H9 (cell line): ENCODE measurements at regions not wholly inside any gene's neighbourhood (a gene's known extent, or its start where the extent isn't known, plus 50 kb on each side); places are given as distances from the start of the nearest gene placed in this dataset.

ENCODE experiments used
- DNase-seq: peaks from one replicate; pipeline ENCODE4 v3.0.0-alpha.2; 2017
- H2AFZ ChIP-seq: one replicate; pipeline ENCODE4 v1.6.1; 2013; ENCODE audit warnings: mild to moderate bottlenecking, low read length, control low read depth, moderate library complexity
- H2AK5ac ChIP-seq: 2 replicates; pipeline ENCODE4 v1.6.1; 2013; ENCODE audit warnings: low read length, control low read depth, mixed read lengths; ENCODE audit not compliant: insufficient read length
- H2BK120ac ChIP-seq: one replicate; pipeline ENCODE4 v1.6.1; 2013; ENCODE audit warnings: low read depth, mild to moderate bottlenecking, low read length, control low read depth, inconsistent platforms; ENCODE audit not compliant: poor library complexity, severe bottlenecking
- H2BK12ac ChIP-seq: 2 replicates; pipeline ENCODE4 v1.6.1; 2013; ENCODE audit warnings: low read length, control low read depth, mixed read lengths, low read depth; ENCODE audit not compliant: insufficient read length
- H2BK15ac ChIP-seq: 2 replicates; pipeline ENCODE4 v1.6.1; 2013; ENCODE audit warnings: low read depth, low read length, control low read depth
- H2BK20ac ChIP-seq: one replicate; pipeline ENCODE4 v1.6.1; 2013; ENCODE audit warnings: low read depth, mild to moderate bottlenecking, low read length, control low read depth, inconsistent platforms; ENCODE audit not compliant: poor library complexity, severe bottlenecking
- H2BK5ac ChIP-seq: 2 replicates; pipeline ENCODE4 v1.6.1; 2013; ENCODE audit warnings: low read length, control low read depth, mixed read lengths; ENCODE audit not compliant: insufficient read length
- H3K14ac ChIP-seq: 2 replicates; pipeline ENCODE4 v1.6.1; 2013; ENCODE audit warnings: low read length, control low read depth; ENCODE audit not compliant: insufficient read depth
- H3K18ac ChIP-seq: 2 replicates; pipeline ENCODE4 v1.6.1; 2013; ENCODE audit warnings: low read depth, mild to moderate bottlenecking, mixed read lengths, low read length, control low read depth; ENCODE audit not compliant: insufficient read length
- H3K23ac ChIP-seq: 2 replicates; pipeline ENCODE4 v1.6.1; 2013; ENCODE audit warnings: low read length, control low read depth, mixed read lengths, low read depth; ENCODE audit not compliant: insufficient read length
- H3K23me2 ChIP-seq: 2 replicates; pipeline ENCODE4 v1.6.1; 2013; ENCODE audit warnings: low read depth, mild to moderate bottlenecking, mixed read lengths, low read length, control low read depth; ENCODE audit not compliant: insufficient read length, poor library complexity, severe bottlenecking
- H3K27ac ChIP-seq: 2 replicates; pipeline ENCODE4 v1.5.1; 2013; ENCODE audit warnings: low read length, control low read depth, mixed read lengths, low read depth; ENCODE audit not compliant: insufficient read length
- H3K27me3 ChIP-seq: 2 replicates; pipeline ENCODE4 v1.6.1; 2013; ENCODE audit warnings: low read length, control low read depth, inconsistent platforms; ENCODE audit not compliant: insufficient read depth
- H3K4ac ChIP-seq: 2 replicates; pipeline ENCODE4 v1.6.1; 2013; ENCODE audit warnings: low read depth, mild to moderate bottlenecking, control low read depth, inconsistent platforms, low read length, moderate library complexity
- H3K4me1 ChIP-seq: 2 replicates; pipeline ENCODE4 v1.6.1; 2013; ENCODE audit warnings: low read length, control low read depth, inconsistent platforms; ENCODE audit not compliant: insufficient read depth
- H3K4me2 ChIP-seq: 2 replicates; pipeline ENCODE4 v1.6.1; 2013; ENCODE audit warnings: low read length, control low read depth, mixed read lengths; ENCODE audit not compliant: insufficient read length, insufficient read depth
- H3K56ac ChIP-seq: 2 replicates; pipeline ENCODE4 v1.6.1; 2013; ENCODE audit warnings: low read depth, mild to moderate bottlenecking, mixed read lengths, low read length, control low read depth; ENCODE audit not compliant: insufficient read length
- H3K79me1 ChIP-seq: 2 replicates; pipeline ENCODE4 v1.6.1; 2013; ENCODE audit warnings: low read depth, mild to moderate bottlenecking, moderate library complexity, low read length, control low read depth, inconsistent platforms; ENCODE audit not compliant: insufficient read depth, poor library complexity, severe bottlenecking
- H3K79me2 ChIP-seq: 2 replicates; pipeline ENCODE4 v1.6.1; 2013; ENCODE audit warnings: low read length, control low read depth, inconsistent platforms; ENCODE audit not compliant: insufficient read depth
- H3K9ac ChIP-seq: 2 replicates; pipeline ENCODE4 v1.6.1; 2013; ENCODE audit warnings: low read length, control low read depth, mixed read lengths; ENCODE audit not compliant: insufficient read length; ENCODE audit errors: extremely low read depth
- H3K9me3 ChIP-seq: one replicate; pipeline ENCODE4 v1.6.1; 2013; ENCODE audit warnings: low read depth, low read length, inconsistent platforms; ENCODE audit not compliant: control insufficient read depth
- H3T11ph ChIP-seq: one replicate; pipeline ENCODE4 v1.6.1; 2013; ENCODE audit warnings: mild to moderate bottlenecking, low read length, control low read depth, inconsistent platforms
- H4K20me1 ChIP-seq: one replicate; pipeline ENCODE4 v1.6.1; 2013; ENCODE audit not compliant: control insufficient read depth, insufficient read length, insufficient read depth
- H4K5ac ChIP-seq: 2 replicates; pipeline ENCODE4 v1.6.1; 2013; ENCODE audit warnings: low read depth, mild to moderate bottlenecking, mixed read lengths, low read length, control low read depth; ENCODE audit not compliant: insufficient read length
- H4K8ac ChIP-seq: replicated peaks from 2 replicates; pipeline ENCODE4 v1.6.1; 2013; ENCODE audit warnings: low read length, control low read depth, mixed read lengths, low read depth; ENCODE audit not compliant: insufficient read length
- H4K91ac ChIP-seq: 2 replicates; pipeline ENCODE4 v1.6.1; 2013; ENCODE audit warnings: low read depth, mild to moderate bottlenecking, moderate library complexity, mixed read lengths, low read length, control low read depth; ENCODE audit not compliant: insufficient read length
- H3K27ac Mint-ChIP-seq, 3 experiments: 2 replicates in 2 of 3; 3 replicates in 1 of 3; pipeline ENCODE4 v1.8.0; 2020 to 2021; ENCODE audit warnings: mixed read lengths in 3 of 3, mild to moderate bottlenecking in 1 of 3, moderate library complexity in 1 of 3
- H3K27me3 Mint-ChIP-seq: 2 replicates; pipeline ENCODE4 v1.8.0; 2021; ENCODE audit warnings: low read depth, mild to moderate bottlenecking, moderate library complexity, mixed read lengths
- H3K36me3 Mint-ChIP-seq, 3 experiments: 2 replicates in 2 of 3; 3 replicates in 1 of 3; pipeline ENCODE4 v1.8.0; 2020 to 2021; ENCODE audit warnings: low read depth in 3 of 3, mixed read lengths in 3 of 3; ENCODE audit not compliant: insufficient read depth in 1 of 3
- H3K4me1 Mint-ChIP-seq, 2 experiments: 2 replicates each; pipeline ENCODE4 v1.8.0; 2020; ENCODE audit warnings: mixed read lengths in 2 of 2
- H3K4me3 Mint-ChIP-seq, 2 experiments: 2 replicates in 1 of 2; 3 replicates in 1 of 2; pipeline ENCODE4 v1.8.0; 2020 to 2021; ENCODE audit warnings: mild to moderate bottlenecking in 2 of 2, mixed read lengths in 2 of 2, moderate library complexity in 1 of 2
- H3K9me3 Mint-ChIP-seq, 2 experiments: 2 replicates in 1 of 2; 3 replicates in 1 of 2; pipeline ENCODE4 v1.8.0; 2020; ENCODE audit warnings: mild to moderate bottlenecking in 2 of 2, mixed read lengths in 2 of 2, moderate library complexity in 1 of 2
- WGBS: extraction: QIAGEN DNeasy Blood & Tissue Kit; methylation state at CpG from one replicate; pipeline ENCODE4 v1.1.7; 2013; ENCODE audit warnings: missing lambda C conversion rate, low lambda C conversion rate, mixed read lengths; ENCODE audit not compliant: insufficient read length; ENCODE audit errors: extremely low coverage; 5-methylcytosine and 5-hydroxymethylcytosine counted together
- TF ChIP-seq, protein P1 (sequence below): fragments of 200-600 bp; sonication (generic); conservative IDR thresholded peaks from 3 replicates; pipeline ENCODE4 v1.8.0; 2021; ENCODE audit warnings: antibody characterized with exemption, mild to moderate bottlenecking

DNA sequence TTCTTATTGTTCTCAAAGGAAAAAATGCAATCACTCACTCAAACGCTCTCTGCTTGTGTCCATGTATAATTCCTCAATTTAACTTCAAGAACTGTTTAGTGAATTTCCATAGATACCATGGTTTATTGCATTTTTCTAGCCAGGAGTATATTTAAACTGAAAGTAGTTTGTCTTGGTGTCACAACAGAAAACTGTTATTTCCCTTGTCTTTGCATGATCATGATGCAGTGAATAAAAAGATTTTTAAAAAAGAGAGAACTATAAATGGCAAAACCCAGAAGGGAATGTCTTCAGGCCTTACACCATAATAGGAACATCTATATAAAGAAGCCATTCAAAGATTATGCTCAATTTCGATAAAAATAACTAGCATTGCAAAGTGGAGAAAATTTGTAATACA lies 523.5 kb upstream of the ADGRL4 start:
- Histone ChIP-seq H2BK5ac (no peak overlapping the region), H3K4me2 (no peak overlapping the region), H3K18ac (no peak overlapping the region), H3K79me2 (no peaks in the 10 kb centered on the region; the same call in 1 of the 2 replicates), H3K79me1 (no peaks in the 10 kb centered on the region), H4K5ac (no peak overlapping the region), H4K20me1 (no peaks in the 10 kb centered on the region), H3K56ac (no peak overlapping the region), H2BK12ac (no peak overlapping the region), H3K9ac (no peak overlapping the region), H4K91ac (no peak overlapping the region), H2BK120ac (no peak overlapping the region), H3K27me3 (no peaks in the 10 kb centered on the region), H3K4me1 (no peaks in the 10 kb centered on the region), H2BK15ac (no peak overlapping the region), H3K23ac (no peak overlapping the region), H2BK20ac (no peak overlapping the region), H3T11ph (no peak overlapping the region), H4K8ac (no peak overlapping the region), H3K27ac (no peak overlapping the region), H2AK5ac (no peak overlapping the region), H3K23me2 (no peaks in the 10 kb centered on the region), H3K4ac (no peak overlapping the region), H2AFZ (no peak overlapping the region), H3K14ac (no peak overlapping the region), H3K9me3 (no peaks in the 10 kb centered on the region)
- no peak overlapping the region for H3K4me3 Mint-ChIP-seq
- no peaks in the 10 kb centered on the region for H3K27me3 Mint-ChIP-seq
- no CpG with 5 or more reads among the region's 2 CpGs for WGBS
- no peak for DNase-seq
- no peaks in the 10 kb centered on the region for H3K4me1 Mint-ChIP-seq
- TF ChIP-seq, protein P1, sequence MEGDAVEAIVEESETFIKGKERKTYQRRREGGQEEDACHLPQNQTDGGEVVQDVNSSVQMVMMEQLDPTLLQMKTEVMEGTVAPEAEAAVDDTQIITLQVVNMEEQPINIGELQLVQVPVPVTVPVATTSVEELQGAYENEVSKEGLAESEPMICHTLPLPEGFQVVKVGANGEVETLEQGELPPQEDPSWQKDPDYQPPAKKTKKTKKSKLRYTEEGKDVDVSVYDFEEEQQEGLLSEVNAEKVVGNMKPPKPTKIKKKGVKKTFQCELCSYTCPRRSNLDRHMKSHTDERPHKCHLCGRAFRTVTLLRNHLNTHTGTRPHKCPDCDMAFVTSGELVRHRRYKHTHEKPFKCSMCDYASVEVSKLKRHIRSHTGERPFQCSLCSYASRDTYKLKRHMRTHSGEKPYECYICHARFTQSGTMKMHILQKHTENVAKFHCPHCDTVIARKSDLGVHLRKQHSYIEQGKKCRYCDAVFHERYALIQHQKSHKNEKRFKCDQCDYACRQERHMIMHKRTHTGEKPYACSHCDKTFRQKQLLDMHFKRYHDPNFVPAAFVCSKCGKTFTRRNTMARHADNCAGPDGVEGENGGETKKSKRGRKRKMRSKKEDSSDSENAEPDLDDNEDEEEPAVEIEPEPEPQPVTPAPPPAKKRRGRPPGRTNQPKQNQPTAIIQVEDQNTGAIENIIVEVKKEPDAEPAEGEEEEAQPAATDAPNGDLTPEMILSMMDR, result no peak
- H3K27ac Mint-ChIP-seq, result no peak overlapping the region
- H3K9me3 Mint-ChIP-seq, result no peaks in the 10 kb centered on the region
- H3K36me3 Mint-ChIP-seq, result no peaks in the 10 kb centered on the region; a peak in 1 of 7 replicates
